Activated T-helper 1 cell treated with anti-CD3 and anti-CD28 coated beads, Interleukin-12 subunit alpha, Interleukin-12 subunit beta, Interleukin-2, Interleukin-4 antibody, amounts not matched to agents 30 ng/mL and 10 ng/mL and 1 ng/mL, durations not matched to agents 14 hours and 24 hours and 36 hours (primary cell): ENCODE measurements at regions not wholly inside any gene's neighbourhood (a gene's known extent, or its start where the extent isn't known, plus 50 kb on each side); places are given as distances from the start of the nearest gene placed in this dataset.
"Not testable (repeated sequence)": the region's sequence is repeated elsewhere in the genome, so short reads cannot be mapped to it uniquely, and the experiment has no call there.

Experiments
- DNase-seq: peaks from one replicate; pipeline ENCODE4 v3.0.0; 2021; ENCODE audit warnings: low spot score
- H3K27ac Mint-ChIP-seq: one replicate; pipeline ENCODE4 v1.8.0; 2021; ENCODE audit warnings: mild to moderate bottlenecking, mixed read lengths
- H3K27me3 Mint-ChIP-seq: one replicate; pipeline ENCODE4 v1.8.0; 2022; ENCODE audit warnings: mild to moderate bottlenecking, moderate library complexity, mixed read lengths; ENCODE audit not compliant: insufficient read depth
- H3K36me3 Mint-ChIP-seq: one replicate; pipeline ENCODE4 v1.8.0; 2021; ENCODE audit warnings: low read depth, mixed read lengths
- H3K4me1 Mint-ChIP-seq: one replicate; pipeline ENCODE4 v1.8.0; 2021; ENCODE audit warnings: low read depth, mixed read lengths
- H3K4me3 Mint-ChIP-seq: one replicate; pipeline ENCODE4 v1.8.0; 2021; ENCODE audit warnings: mild to moderate bottlenecking, moderate library complexity, mixed read lengths
- H3K9me3 Mint-ChIP-seq: one replicate; pipeline ENCODE4 v1.8.0; 2021; ENCODE audit warnings: mixed read lengths
- intact Hi-C: fragments of 100-400 bp; cut with micrococcal nuclease; formaldehyde crosslinking; loops from one replicate; pipeline ENCODE4 v1.15.1; 2024

DNA sequence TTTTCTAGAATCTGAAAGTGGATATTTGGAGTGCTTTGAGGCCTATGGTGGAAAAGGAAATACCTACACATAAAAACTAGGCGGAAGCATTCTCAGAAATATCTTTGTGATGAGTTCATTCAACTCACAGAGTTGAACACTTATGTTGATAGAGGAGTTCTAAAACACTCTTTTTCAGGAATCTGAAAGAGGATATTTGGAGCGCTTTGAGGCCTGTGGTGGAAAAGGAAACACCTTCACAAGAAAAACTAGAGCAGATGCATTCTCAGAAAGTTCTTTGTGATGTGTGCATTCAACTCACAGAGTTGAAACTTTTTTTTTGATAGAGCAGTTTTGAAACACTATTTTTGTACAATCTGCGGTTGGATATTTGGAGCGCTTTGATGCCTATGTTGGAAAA lies 1250.0 kb upstream of the DEFB115 start:
- peak; percentile 3 for DNase-seq
- H3K27ac Mint-ChIP-seq, H3K4me1 Mint-ChIP-seq, H3K4me3 Mint-ChIP-seq, H3K27me3 Mint-ChIP-seq, H3K36me3 Mint-ChIP-seq, intact Hi-C loops, H3K9me3 Mint-ChIP-seq: not testable (repeated sequence)
